ENCODE measurements at regions not wholly inside any gene's neighbourhood (a gene's known extent, or its start where the extent isn't known, plus 50 kb on each side); places are given as distances from the start of the nearest gene placed in this dataset.

- TF ChIP-seq GATA2 (IDR thresholded peaks at IDR 0.05; ENCODE audit: low read depth, low read length) (no peak), GATA3 (IDR thresholded peaks at IDR 0.05; ENCODE audit: low read depth, low read length) (no peak)
Observed at GRCh38 chr4:155037031-155037430, 171.4 kb upstream of the NPY2R start.

GRCh38 chr4:155038459-155038858 is 170.0 kb upstream of the NPY2R start:
- TF ChIP-seq GATA2 (IDR thresholded peaks at IDR 0.05; ENCODE audit: low read depth, low read length), result no peak
- no peak for TF ChIP-seq GATA3 (IDR thresholded peaks at IDR 0.05; ENCODE audit: low read depth, low read length)

- TF ChIP-seq GATA3 (IDR thresholded peaks at IDR 0.05; ENCODE audit: low read depth, low read length), result no peak
- TF ChIP-seq GATA2 (IDR thresholded peaks at IDR 0.05; ENCODE audit: low read depth, low read length), result no peak
Observed at GRCh38 chr4:155039162-155039561, 169.3 kb upstream of the NPY2R start.

- TF ChIP-seq GATA2 (IDR thresholded peaks at IDR 0.05; ENCODE audit: low read depth, low read length) (no peak), GATA3 (IDR thresholded peaks at IDR 0.05; ENCODE audit: low read depth, low read length) (no peak)
Observed at GRCh38 chr4:155040031-155040430, 168.4 kb upstream of the NPY2R start.

- no peak for TF ChIP-seq GATA3 (IDR thresholded peaks at IDR 0.05; ENCODE audit: low read depth, low read length)
- no peak for TF ChIP-seq GATA2 (IDR thresholded peaks at IDR 0.05; ENCODE audit: low read depth, low read length)
Observed at GRCh38 chr4:155042014-155042413, 166.4 kb upstream of the NPY2R start.

- TF ChIP-seq GATA3 (IDR thresholded peaks at IDR 0.05; ENCODE audit: low read depth, low read length) (no peak), GATA2 (IDR thresholded peaks at IDR 0.05; ENCODE audit: low read depth, low read length) (no peak)
Observed at GRCh38 chr4:155047755-155048154, 160.7 kb upstream of the NPY2R start.

- TF ChIP-seq GATA2 (IDR thresholded peaks at IDR 0.05; ENCODE audit: low read depth, low read length) (no peak), GATA3 (IDR thresholded peaks at IDR 0.05; ENCODE audit: low read depth, low read length) (no peak)
Observed at GRCh38 chr4:155060419-155060818, 148.0 kb upstream of the NPY2R start.

- TF ChIP-seq GATA3 (IDR thresholded peaks at IDR 0.05; ENCODE audit: low read depth, low read length), result no peak
- no peak for TF ChIP-seq GATA2 (IDR thresholded peaks at IDR 0.05; ENCODE audit: low read depth, low read length)
Observed at GRCh38 chr4:155060873-155061272, 147.6 kb upstream of the NPY2R start.

- TF ChIP-seq GATA3 (IDR thresholded peaks at IDR 0.05; ENCODE audit: low read depth, low read length), result peak; percentile 94
- TF ChIP-seq GATA2 (IDR thresholded peaks at IDR 0.05; ENCODE audit: low read depth, low read length), result peak; percentile 96
Observed at GRCh38 chr4:155062948-155063347, 145.5 kb upstream of the NPY2R start.

- TF ChIP-seq GATA3 (IDR thresholded peaks at IDR 0.05; ENCODE audit: low read depth, low read length) (no peak), GATA2 (IDR thresholded peaks at IDR 0.05; ENCODE audit: low read depth, low read length) (no peak)
Observed at GRCh38 chr4:155066871-155067270, 141.6 kb upstream of the NPY2R start.

- TF ChIP-seq GATA2 (IDR thresholded peaks at IDR 0.05; ENCODE audit: low read depth, low read length) (peak; percentile 89), GATA3 (IDR thresholded peaks at IDR 0.05; ENCODE audit: low read depth, low read length) (peak; percentile 99)
Observed at GRCh38 chr4:155071962-155072361, 136.5 kb upstream of the NPY2R start.

- TF ChIP-seq GATA2 (IDR thresholded peaks at IDR 0.05; ENCODE audit: low read depth, low read length) (peak; percentile 64), GATA3 (IDR thresholded peaks at IDR 0.05; ENCODE audit: low read depth, low read length) (no peak)
Observed at GRCh38 chr4:155072417-155072816, 136.0 kb upstream of the NPY2R start.

GRCh38 chr4:155073852-155074251 is 134.6 kb upstream of the NPY2R start:
- TF ChIP-seq GATA3 (IDR thresholded peaks at IDR 0.05; ENCODE audit: low read depth, low read length), result no peak
- TF ChIP-seq GATA2 (IDR thresholded peaks at IDR 0.05; ENCODE audit: low read depth, low read length), result no peak

- no peak for TF ChIP-seq GATA2 (IDR thresholded peaks at IDR 0.05; ENCODE audit: low read depth, low read length)
- no peak for TF ChIP-seq GATA3 (IDR thresholded peaks at IDR 0.05; ENCODE audit: low read depth, low read length)
Observed at GRCh38 chr4:155076256-155076785, 132.1 kb upstream of the NPY2R start.

GRCh38 chr4:155077452-155078229 is 130.8 kb upstream of the NPY2R start:
- TF ChIP-seq GATA2 (IDR thresholded peaks at IDR 0.05; ENCODE audit: low read depth, low read length) (no peak), GATA3 (IDR thresholded peaks at IDR 0.05; ENCODE audit: low read depth, low read length) (no peak)

Measured in SH-SY5Y (cell line).